ENCODE measurements at regions not wholly inside any gene's neighbourhood (a gene's known extent, or its start where the extent isn't known, plus 50 kb on each side); places are given as distances from the start of the nearest gene placed in this dataset.

GRCh38 chr6:1087154-1087843, 224.6 kb upstream of the FOXQ1 start:
- WGBS, 2 donors (ENCODE audit: low coverage in 1 of 2), result 72 to 77% methylated on average over 10 to 11 of the region's 11 CpGs
- ATAC-seq, result no peak
- TF ChIP-seq POLR2A (IDR thresholded peaks at IDR 0.05) (no peak), CTCF (IDR thresholded peaks at IDR 0.05) (no peak), EP300 (IDR thresholded peaks at IDR 0.05) (no peak), POLR2AphosphoS5 (IDR thresholded peaks at IDR 0.05) (no peak)

GRCh38 chr6:1086446-1087153, 225.3 kb upstream of the FOXQ1 start:
- Histone ChIP-seq H3K27ac (no peak overlapping the region), H3K36me3 (no peaks in the 10 kb centered on the region), H3K27me3 (no peaks in the 10 kb centered on the region), H3K9me3 (no peaks in the 10 kb centered on the region), H3K4me3 (no peak overlapping the region), H3K4me1 (peaks cover 0 to 12% (median 2%) of the 10 kb centered on the region in 3 donors)
- WGBS, 2 donors (ENCODE audit: low coverage in 1 of 2), result 72 to 83% methylated on average over 7 to 10 of the region's 10 CpGs
- ATAC-seq, result no peak
- no peak for TF ChIP-seq POLR2A (IDR thresholded peaks at IDR 0.05)
- no peak for TF ChIP-seq CTCF (IDR thresholded peaks at IDR 0.05)
- no peak for TF ChIP-seq EP300 (IDR thresholded peaks at IDR 0.05)
- no peak for TF ChIP-seq POLR2AphosphoS5 (IDR thresholded peaks at IDR 0.05)

More at GRCh38 chr6:1087154-1087843, 224.6 kb upstream of the FOXQ1 start:
- Histone ChIP-seq H3K4me1 (peaks cover 0 to 5% (median under 1%) of the 10 kb centered on the region in 3 donors), H3K27me3 (no peaks in the 10 kb centered on the region), H3K9me3 (no peaks in the 10 kb centered on the region), H3K36me3 (no peaks in the 10 kb centered on the region), H3K27ac (no peak overlapping the region), H3K4me3 (no peak overlapping the region)

GRCh38 chr6:1082285-1082935, 229.5 kb upstream of the FOXQ1 start:
- no peaks in the 10 kb centered on the region for H3K36me3 ChIP-seq

GRCh38 chr6:1081551-1082284, 230.2 kb upstream of the FOXQ1 start:
- Histone ChIP-seq H3K27ac (no peak overlapping the region), H3K4me1 (peaks cover 0 to 19% (median 2%) of the 10 kb centered on the region in 3 donors), H3K36me3 (no peaks in the 10 kb centered on the region), H3K27me3 (no peaks in the 10 kb centered on the region), H3K9me3 (no peaks in the 10 kb centered on the region), H3K4me3 (no peak overlapping the region)
- 27 to 30% methylated on average over 7 of the region's 7 CpGs for WGBS, 2 donors (ENCODE audit: low coverage in 1 of 2)
- no peak for ATAC-seq
- TF ChIP-seq POLR2A (IDR thresholded peaks at IDR 0.05), result no peak

More at GRCh38 chr6:1082285-1082935, 229.5 kb upstream of the FOXQ1 start:
- Histone ChIP-seq H3K9me3 (no peaks in the 10 kb centered on the region), H3K4me1 (peaks cover 0 to 19% (median 2%) of the 10 kb centered on the region in 3 donors), H3K4me3 (no peak overlapping the region), H3K27me3 (no peaks in the 10 kb centered on the region), H3K27ac (no peak overlapping the region)
- TF ChIP-seq POLR2AphosphoS5 (IDR thresholded peaks at IDR 0.05) (no peak), EP300 (IDR thresholded peaks at IDR 0.05) (no peak), CTCF (IDR thresholded peaks at IDR 0.05) (no peak), POLR2A (IDR thresholded peaks at IDR 0.05) (no peak)
- ATAC-seq, result no peak
- 55 to 58% methylated on average over 7 to 11 of the region's 11 CpGs for WGBS, 2 donors (ENCODE audit: low coverage in 1 of 2)
